Effector memory CD8-positive, alpha-beta T cell (primary cell): ENCODE measurements at regions not wholly inside any gene's neighbourhood (a gene's known extent, or its start where the extent isn't known, plus 50 kb on each side); places are given as distances from the start of the nearest gene placed in this dataset.
"Not testable (repeated sequence)": the region's sequence is repeated elsewhere in the genome, so short reads cannot be mapped to it uniquely, and the experiment has no call there.

ENCODE experiments used
- ATAC-seq: fragments of 150-1000 bp; cut with Tn5 transposase; replicated peaks from 2 replicates; pipeline ENCODE4 v1.10.0; 2021; ENCODE audit warnings: mild to moderate bottlenecking, moderate library complexity
- DNase-seq, 3 experiments: peaks; one replicate each; pipeline ENCODE4 v3.0.0; 2021
- H3K27ac Mint-ChIP-seq, 2 donors: one replicate each; pipeline ENCODE4 v1.8.0; 2022; ENCODE audit warnings: mild to moderate bottlenecking in 2 of 2, mixed read lengths in 2 of 2, moderate library complexity in 2 of 2
- H3K27me3 Mint-ChIP-seq, 2 donors: one replicate each; pipeline ENCODE4 v1.8.0; 2022; ENCODE audit warnings: mixed read lengths in 2 of 2
- H3K36me3 Mint-ChIP-seq: one replicate; pipeline ENCODE4 v1.8.0; 2022; ENCODE audit warnings: mild to moderate bottlenecking, moderate library complexity, mixed read lengths; ENCODE audit not compliant: insufficient read depth
- H3K4me1 Mint-ChIP-seq, 2 donors: one replicate each; pipeline ENCODE4 v1.8.0; 2022; ENCODE audit warnings: low read depth in 2 of 2, mixed read lengths in 2 of 2
- H3K4me3 Mint-ChIP-seq, 2 donors: one replicate each; pipeline ENCODE4 v1.8.0; 2022; ENCODE audit warnings: mild to moderate bottlenecking in 2 of 2, mixed read lengths in 2 of 2, moderate library complexity in 2 of 2
- H3K9me3 Mint-ChIP-seq, 2 donors: one replicate each; pipeline ENCODE4 v1.8.0; 2022; ENCODE audit warnings: mixed read lengths in 2 of 2

- Mint-ChIP-seq H3K4me1 (no peaks in the 10 kb centered on the region), H3K27me3 (peaks cover 13 to 49% of the 10 kb centered on the region in 2 donors), H3K36me3 (no peaks in the 10 kb centered on the region), H3K27ac (no peak overlapping the region), H3K4me3 (no peak overlapping the region), H3K9me3 (no peaks in the 10 kb centered on the region)
- DNase-seq (no peak), ATAC-seq (no peak)
Observed at GRCh38 chr13:112256716-112257494, 119.2 kb upstream of the SPACA7 start.

DNA sequence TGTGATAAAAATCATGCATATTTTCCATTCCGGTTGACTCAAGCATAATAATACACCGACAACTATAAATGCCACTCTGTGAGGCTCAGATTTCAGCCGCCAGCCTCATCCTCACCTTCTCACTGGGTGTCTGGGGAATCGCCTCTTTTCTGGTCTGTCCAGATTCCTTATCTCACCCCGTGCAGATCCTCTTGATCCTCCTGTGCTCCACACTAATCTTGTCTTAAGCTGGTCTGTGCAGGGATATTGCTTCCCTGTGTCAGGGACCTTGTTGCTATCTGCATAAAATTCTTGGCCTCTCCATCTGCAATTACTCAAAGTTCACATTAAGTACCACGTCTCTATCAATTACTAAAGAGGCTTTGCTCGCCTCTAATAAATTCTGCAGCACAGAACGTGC lies 116.6 kb upstream of the SPACA7 start:
- ATAC-seq (no peak), DNase-seq (no peak)
- no peaks in the 10 kb centered on the region for H3K36me3 Mint-ChIP-seq
- H3K4me1 Mint-ChIP-seq, result no peaks in the 10 kb centered on the region
- H3K27ac Mint-ChIP-seq, result no peak overlapping the region
- H3K27me3 Mint-ChIP-seq, result peaks cover 5 to 36% of the 10 kb centered on the region in 2 donors
- no peak overlapping the region for H3K4me3 Mint-ChIP-seq
- no peaks in the 10 kb centered on the region for H3K9me3 Mint-ChIP-seq

DNA sequence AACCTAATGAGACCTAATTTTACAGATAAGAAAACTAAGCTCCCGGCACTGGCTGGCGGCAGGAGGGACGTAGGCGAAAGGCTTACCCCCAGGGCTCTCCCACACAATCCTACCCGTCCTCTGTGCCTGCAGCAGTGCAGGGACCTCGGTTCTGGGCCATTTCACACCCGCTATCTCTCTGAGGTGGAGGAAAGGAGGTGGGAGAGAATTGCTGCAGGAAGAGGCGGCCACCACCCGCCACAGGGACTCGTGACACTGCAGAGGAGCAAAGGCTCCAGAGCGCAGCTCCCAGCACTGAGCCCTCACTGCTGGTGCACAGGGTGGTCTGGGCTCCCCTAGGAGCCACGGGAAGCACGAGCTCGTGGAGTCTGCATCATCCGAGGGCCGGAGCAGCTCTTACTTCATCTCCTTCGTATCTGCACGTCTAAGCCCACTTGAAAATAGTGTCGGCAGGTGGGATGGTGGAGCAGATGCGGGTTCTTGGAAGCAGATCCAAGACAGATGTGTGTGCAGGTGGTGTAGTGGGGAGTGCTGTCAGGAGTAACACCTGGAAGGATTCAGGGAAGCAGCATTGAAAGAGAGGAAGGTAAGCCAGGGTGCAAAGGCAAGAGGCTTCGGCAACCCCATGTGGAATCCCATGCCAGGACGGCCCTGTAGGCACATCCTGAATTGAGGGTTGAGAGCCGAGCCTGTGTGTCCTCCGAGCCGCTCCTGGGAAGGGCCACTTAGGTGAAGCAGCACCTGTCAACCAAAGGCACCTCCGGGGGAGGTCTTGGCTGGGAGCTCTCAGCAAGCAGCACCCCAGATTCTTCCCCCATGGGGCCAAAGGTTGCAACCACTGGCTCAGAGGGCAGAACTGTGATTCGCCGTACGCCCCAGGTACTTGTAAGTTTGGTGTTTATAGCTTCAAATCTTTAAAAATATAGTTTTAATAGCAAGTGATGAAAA lies 115.8 kb upstream of the SPACA7 start:
- Mint-ChIP-seq H3K4me3 (no peak overlapping the region), H3K27ac (no peak overlapping the region), H3K36me3 (no peaks in the 10 kb centered on the region), H3K27me3 (peaks cover 1 to 27% of the 10 kb centered on the region in 2 donors), H3K9me3 (no peaks in the 10 kb centered on the region), H3K4me1 (no peaks in the 10 kb centered on the region)
- DNase-seq, result no peak
- no peak for ATAC-seq

DNA sequence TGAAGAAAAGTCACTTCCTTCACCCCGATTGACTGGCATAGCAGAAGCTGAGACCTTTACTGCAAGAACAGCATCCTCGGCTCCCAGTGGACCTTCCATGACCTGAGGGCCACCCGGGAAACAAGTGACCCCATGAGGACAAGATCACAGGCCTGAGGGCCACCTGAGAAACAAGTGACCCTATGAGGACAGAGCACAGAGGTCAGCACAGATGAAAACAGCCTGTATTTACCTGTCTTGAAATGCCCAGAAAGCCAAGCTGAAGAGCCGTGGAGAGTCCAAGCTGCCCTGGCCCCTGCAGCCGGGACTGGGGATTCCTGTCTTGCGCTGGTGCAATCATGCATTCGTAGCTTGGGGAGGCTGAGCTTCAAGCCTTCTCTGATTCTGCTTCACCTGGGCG lies 114.2 kb upstream of the SPACA7 start:
- Mint-ChIP-seq H3K27me3 (peaks cover 0 to 24% of the 10 kb centered on the region in 2 donors), H3K27ac (no peak overlapping the region), H3K4me1 (no peaks in the 10 kb centered on the region), H3K36me3 (no peaks in the 10 kb centered on the region), H3K9me3 (no peaks in the 10 kb centered on the region), H3K4me3 (no peak overlapping the region)
- DNase-seq (no peak), ATAC-seq (no peak)

- Mint-ChIP-seq H3K4me3 (no peak overlapping the region), H3K9me3 (no peaks in the 10 kb centered on the region), H3K4me1 (no peaks in the 10 kb centered on the region), H3K27me3 (peaks cover 0 to 24% of the 10 kb centered on the region in 2 donors), H3K36me3 (no peaks in the 10 kb centered on the region), H3K27ac (no peak overlapping the region)
- ATAC-seq (no peak), DNase-seq (no peak)
Observed at GRCh38 chr13:112263152-112263551, 113.0 kb upstream of the SPACA7 start.

- no peak for ATAC-seq
Observed at GRCh38 chr13:112267660-112268059, 108.5 kb upstream of the SPACA7 start.

DNA sequence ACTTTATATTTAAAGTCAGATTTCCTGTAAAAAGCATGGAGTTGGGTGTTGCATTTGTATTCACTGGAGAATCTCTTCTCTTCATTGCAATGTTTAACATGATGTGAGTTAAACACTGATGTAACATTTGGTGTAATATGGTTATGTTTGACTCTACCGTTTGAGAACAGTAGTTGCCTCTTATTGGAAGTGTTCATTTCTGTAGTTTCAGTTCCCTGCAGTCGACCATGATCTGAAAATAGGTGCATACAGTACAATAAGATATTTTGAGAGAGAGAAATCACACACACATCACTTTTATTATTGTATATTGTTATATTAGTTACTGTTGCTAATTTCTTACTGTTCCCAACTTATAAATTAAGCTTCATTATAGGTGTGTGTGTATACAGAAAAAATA lies 105.2 kb upstream of the SPACA7 start:
- no peak for ATAC-seq
- no peaks in the 10 kb centered on the region for H3K4me1 Mint-ChIP-seq
- H3K27ac Mint-ChIP-seq, result no peak overlapping the region

More at GRCh38 chr13:112267660-112268059, 108.5 kb upstream of the SPACA7 start:
- no peak overlapping the region for H3K27ac Mint-ChIP-seq
- H3K27me3 Mint-ChIP-seq, result no peaks in the 10 kb centered on the region
- H3K4me1 Mint-ChIP-seq, result no peaks in the 10 kb centered on the region
- H3K4me3 Mint-ChIP-seq, result no peak overlapping the region
- no peak for DNase-seq
- H3K36me3 Mint-ChIP-seq, result no peaks in the 10 kb centered on the region
- H3K9me3 Mint-ChIP-seq, result peaks cover 0 to 5% of the 10 kb centered on the region in 2 donors

DNA sequence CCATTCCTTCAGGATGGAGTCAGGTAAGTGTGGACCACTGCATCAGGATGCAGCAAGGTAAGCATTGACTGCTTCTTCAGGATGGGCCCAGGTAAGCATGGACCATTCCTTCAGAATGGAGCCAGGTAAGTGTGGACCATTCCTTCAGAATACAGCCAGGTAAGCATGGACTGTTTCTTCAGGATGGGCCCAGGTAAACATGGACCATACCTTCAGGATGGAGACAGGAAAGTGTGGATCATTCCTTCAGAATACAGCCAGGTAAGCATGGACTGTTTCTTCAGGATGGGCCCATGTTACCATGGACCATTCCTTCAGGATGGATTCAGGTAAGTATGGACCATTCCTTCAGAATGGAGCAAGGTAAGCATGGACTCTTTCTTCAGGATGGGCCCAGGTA lies 89.4 kb upstream of the SPACA7 start:
- not testable (repeated sequence) for H3K4me1 Mint-ChIP-seq, H3K9me3 Mint-ChIP-seq

More for the DNA sequence above, 105.2 kb upstream of the SPACA7 start:
- Mint-ChIP-seq H3K27me3 (peaks cover 6 to 12% of the 10 kb centered on the region in 2 donors), H3K36me3 (no peaks in the 10 kb centered on the region), H3K4me3 (no peak overlapping the region), H3K9me3 (peaks cover 0 to 5% of the 10 kb centered on the region in 2 donors)
- no peak for DNase-seq

GRCh38 chr13:112320303-112320702 lies 55.9 kb upstream of the SPACA7 start:
- no peaks in the 10 kb centered on the region for H3K36me3 Mint-ChIP-seq
- H3K4me3 Mint-ChIP-seq, result no peak overlapping the region
- DNase-seq (no peak), ATAC-seq (no peak)
- H3K4me1 Mint-ChIP-seq, result no peaks in the 10 kb centered on the region
- H3K27me3 Mint-ChIP-seq, result peaks cover 0 to 18% of the 10 kb centered on the region in 2 donors
- no peak overlapping the region for H3K27ac Mint-ChIP-seq
- peaks cover 0 to 1% of the 10 kb centered on the region in 2 donors for H3K9me3 Mint-ChIP-seq

More for the DNA sequence above, 89.4 kb upstream of the SPACA7 start:
- not testable (repeated sequence) for H3K4me3 Mint-ChIP-seq, H3K27me3 Mint-ChIP-seq, H3K36me3 Mint-ChIP-seq, DNase-seq, ATAC-seq, H3K27ac Mint-ChIP-seq

DNA sequence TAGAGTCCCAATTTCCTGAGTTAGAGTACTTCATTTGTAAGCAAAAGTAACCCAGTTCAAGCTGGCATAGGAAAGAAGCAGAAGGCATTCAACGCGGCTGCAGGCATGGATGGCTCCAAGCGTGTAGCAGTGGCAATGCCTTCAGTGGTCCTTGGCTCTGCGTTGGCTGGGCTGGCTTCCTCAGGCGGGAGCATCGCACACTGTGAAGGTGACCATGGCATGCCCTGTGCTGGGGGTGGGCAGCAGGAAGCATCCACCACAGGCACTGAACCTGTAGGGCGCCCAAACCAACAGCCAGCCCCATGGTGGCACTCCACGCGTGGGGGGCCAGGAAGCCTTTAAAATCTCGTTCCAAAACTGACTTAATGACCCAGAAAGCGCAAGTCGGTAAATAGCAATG lies 53.6 kb upstream of the SPACA7 start:
- no peak for DNase-seq
- ATAC-seq, result no peak
- H3K9me3 Mint-ChIP-seq, result peaks cover 1 to 3% of the 10 kb centered on the region in 2 donors
- no peak overlapping the region for H3K4me3 Mint-ChIP-seq
- no peak overlapping the region for H3K27ac Mint-ChIP-seq
- H3K27me3 Mint-ChIP-seq, result peaks cover 7 to 34% of the 10 kb centered on the region in 2 donors
- no peaks in the 10 kb centered on the region for H3K4me1 Mint-ChIP-seq
- no peaks in the 10 kb centered on the region for H3K36me3 Mint-ChIP-seq

DNA sequence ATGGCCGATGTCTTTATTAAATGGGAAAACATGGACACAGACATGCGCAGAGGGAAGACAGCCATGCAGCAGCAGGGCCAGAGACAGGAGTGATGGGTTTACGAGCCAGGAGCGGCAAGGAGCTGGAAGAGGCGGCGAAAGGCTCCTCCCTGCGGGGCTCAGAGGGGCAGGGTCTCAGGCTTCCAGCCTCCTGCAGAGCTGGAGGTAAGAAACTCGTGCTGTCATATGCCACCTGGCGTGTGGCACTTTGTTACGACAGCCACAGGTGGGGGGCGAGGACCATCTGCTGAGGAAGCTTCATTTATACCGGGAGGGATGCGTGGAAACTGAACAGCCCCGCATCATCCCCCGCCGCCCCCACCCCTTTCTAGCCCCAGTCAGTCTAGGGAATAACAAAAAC lies 52.0 kb upstream of the SPACA7 start:
- H3K9me3 Mint-ChIP-seq, result peaks cover 3 to 8% of the 10 kb centered on the region in 2 donors
- no peaks in the 10 kb centered on the region for H3K36me3 Mint-ChIP-seq
- no peak overlapping the region for H3K4me3 Mint-ChIP-seq
- ATAC-seq (no peak), DNase-seq (no peak)
- peaks cover 10 to 50% of the 10 kb centered on the region in 2 donors for H3K27me3 Mint-ChIP-seq
- no peak overlapping the region for H3K27ac Mint-ChIP-seq
- H3K4me1 Mint-ChIP-seq, result no peaks in the 10 kb centered on the region

GRCh38 chr13:112325142-112325808 lies 50.9 kb upstream of the SPACA7 start:
- no peak for ATAC-seq
- no peak overlapping the region for H3K4me3 Mint-ChIP-seq

GRCh38 chr13:112325920-112326645 lies 50.1 kb upstream of the SPACA7 start:
- no peak overlapping the region for H3K27ac Mint-ChIP-seq
- peaks cover 2 to 8% of the 10 kb centered on the region in 2 donors for H3K9me3 Mint-ChIP-seq
- H3K4me3 Mint-ChIP-seq, result no peak overlapping the region
- H3K27me3 Mint-ChIP-seq, result peaks cover 17 to 69% of the 10 kb centered on the region in 2 donors
- DNase-seq, result no peak
- H3K4me1 Mint-ChIP-seq, result no peaks in the 10 kb centered on the region
- ATAC-seq, result no peak
- no peaks in the 10 kb centered on the region for H3K36me3 Mint-ChIP-seq

More at GRCh38 chr13:112325142-112325808, 50.9 kb upstream of the SPACA7 start:
- peaks cover 3 to 8% of the 10 kb centered on the region in 2 donors for H3K9me3 Mint-ChIP-seq
- H3K27ac Mint-ChIP-seq, result no peak overlapping the region
- peaks cover 13 to 61% of the 10 kb centered on the region in 2 donors for H3K27me3 Mint-ChIP-seq
- no peaks in the 10 kb centered on the region for H3K4me1 Mint-ChIP-seq
- no peaks in the 10 kb centered on the region for H3K36me3 Mint-ChIP-seq
- DNase-seq, result no peak
